ENCODE measurements at regions not wholly inside any gene's neighbourhood (a gene's known extent, or its start where the extent isn't known, plus 50 kb on each side); places are given as distances from the start of the nearest gene placed in this dataset.

DNA sequence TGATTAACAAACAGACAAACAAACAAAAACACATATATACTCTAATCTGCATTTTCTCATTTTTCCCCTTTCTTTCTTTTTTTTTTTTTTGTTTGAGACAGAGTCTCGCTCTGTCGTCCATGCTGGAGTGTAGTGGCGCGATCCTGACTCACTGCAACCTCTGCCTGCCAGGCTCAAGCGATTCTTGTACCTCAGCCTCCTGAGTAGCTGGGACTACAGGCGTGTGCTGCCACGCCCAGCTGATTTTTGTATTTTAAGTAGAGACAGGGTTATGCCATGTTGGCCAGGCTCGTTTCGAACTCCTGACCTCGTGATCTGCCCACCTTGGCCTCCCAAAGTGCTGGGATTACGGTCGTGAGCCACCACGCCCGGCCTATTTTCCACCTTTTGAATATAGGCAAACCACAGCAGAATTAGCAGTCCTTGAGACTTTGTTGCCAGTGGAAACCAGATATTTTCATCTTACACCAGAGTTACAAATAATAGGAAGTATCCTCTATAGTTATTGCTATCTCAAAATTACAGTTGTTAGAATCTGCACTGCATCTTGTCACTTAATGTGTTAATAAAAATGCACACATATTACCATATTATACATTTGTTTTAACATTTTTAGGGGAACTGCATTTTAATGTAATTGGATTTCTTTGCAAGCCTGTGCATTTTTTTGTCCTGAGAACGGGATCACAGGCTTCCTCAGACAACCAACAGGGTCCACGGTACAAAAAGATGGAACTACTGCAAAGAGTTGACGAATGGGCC lies 208.2 kb upstream of the ZNF217 start:
- no peak for ATAC-seq
- Mint-ChIP-seq H3K27ac (no peak overlapping the region), H3K4me3 (no peak overlapping the region), H3K36me3 (ENCODE audit: low read depth) (no peaks in the 10 kb centered on the region), H3K9me3 (no peaks in the 10 kb centered on the region), H3K4me1 (ENCODE audit: low read depth) (no peaks in the 10 kb centered on the region), H3K27me3 (no peaks in the 10 kb centered on the region)
- ChIA-PET CTCF (no interaction called here), POLR2A (no interaction called here)
- DNase-seq, result no peak
- intact Hi-C loops (cut with micrococcal nuclease), result no loop called here
- TF ChIP-seq CTCF (IDR thresholded peaks at IDR 0.05), result no peak

- ATAC-seq, result no peak
- DNase-seq, result no peak
- no peak overlapping the region for H3K27ac Mint-ChIP-seq
- no peaks in the 10 kb centered on the region for H3K36me3 Mint-ChIP-seq (ENCODE audit: low read depth)
- H3K27me3 Mint-ChIP-seq, result no peaks in the 10 kb centered on the region
- POLR2A ChIA-PET, result no interaction called here
- H3K9me3 Mint-ChIP-seq, result no peaks in the 10 kb centered on the region
- no peaks in the 10 kb centered on the region for H3K4me1 Mint-ChIP-seq (ENCODE audit: low read depth)
- intact Hi-C loops (cut with micrococcal nuclease), result no loop called here
- CTCF ChIA-PET, result no interaction called here
- no peak overlapping the region for H3K4me3 Mint-ChIP-seq
- no peak for TF ChIP-seq CTCF (IDR thresholded peaks at IDR 0.05)
Measured at GRCh38 chr20:53800883-53801604, 207.4 kb upstream of the ZNF217 start.

DNA sequence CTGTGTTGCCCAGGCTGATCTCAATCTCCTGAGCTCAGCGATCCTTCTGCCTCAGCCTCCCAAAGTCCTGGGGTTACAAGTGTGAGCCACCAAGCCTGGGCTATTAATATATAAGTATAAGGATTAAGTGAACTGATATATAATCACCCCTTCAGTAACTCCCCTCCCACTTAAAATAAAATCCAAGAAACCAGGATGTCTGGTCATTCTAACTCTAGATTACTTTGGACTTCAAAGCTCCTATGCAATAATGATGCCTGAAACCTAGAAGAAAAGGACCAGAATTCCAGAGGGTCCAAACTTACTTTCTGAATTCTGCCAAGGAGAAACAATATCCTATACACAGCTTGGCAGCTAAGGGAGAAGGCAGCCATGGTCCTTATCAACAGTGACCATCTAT lies 206.8 kb upstream of the ZNF217 start:
- CTCF ChIA-PET, result no interaction called here
- Mint-ChIP-seq H3K27me3 (no peaks in the 10 kb centered on the region), H3K9me3 (no peaks in the 10 kb centered on the region), H3K4me1 (ENCODE audit: low read depth) (no peaks in the 10 kb centered on the region), H3K36me3 (ENCODE audit: low read depth) (no peaks in the 10 kb centered on the region), H3K4me3 (no peak overlapping the region), H3K27ac (no peak overlapping the region)
- DNase-seq, result no peak
- no peak for ATAC-seq
- intact Hi-C loops (cut with micrococcal nuclease), result no loop called here
- TF ChIP-seq CTCF (IDR thresholded peaks at IDR 0.05), result no peak
- POLR2A ChIA-PET, result no interaction called here

GRCh38 chr20:53797085-53797484 lies 203.4 kb upstream of the ZNF217 start:
- intact Hi-C loops (cut with micrococcal nuclease), result no loop called here
- ChIA-PET POLR2A (no interaction called here), CTCF (no interaction called here)
- Mint-ChIP-seq H3K4me1 (ENCODE audit: low read depth) (no peaks in the 10 kb centered on the region), H3K27me3 (no peaks in the 10 kb centered on the region), H3K9me3 (no peaks in the 10 kb centered on the region), H3K4me3 (no peak overlapping the region), H3K36me3 (ENCODE audit: low read depth) (no peaks in the 10 kb centered on the region), H3K27ac (no peak overlapping the region)
- ATAC-seq, result no peak
- no peak for DNase-seq
- TF ChIP-seq CTCF (IDR thresholded peaks at IDR 0.05), result no peak

GRCh38 chr20:53795170-53795569 lies 201.5 kb upstream of the ZNF217 start:
- no peak for DNase-seq
- H3K4me3 Mint-ChIP-seq, result no peak overlapping the region
- no peak overlapping the region for H3K27ac Mint-ChIP-seq
- intact Hi-C loops (cut with micrococcal nuclease), result no loop called here
- TF ChIP-seq CTCF (IDR thresholded peaks at IDR 0.05), result no peak
- H3K9me3 Mint-ChIP-seq, result no peaks in the 10 kb centered on the region
- H3K27me3 Mint-ChIP-seq, result no peaks in the 10 kb centered on the region
- H3K36me3 Mint-ChIP-seq (ENCODE audit: low read depth), result no peaks in the 10 kb centered on the region
- POLR2A ChIA-PET, result no interaction called here
- CTCF ChIA-PET, result no interaction called here
- peaks cover 8% of the 10 kb centered on the region for H3K4me1 Mint-ChIP-seq (ENCODE audit: low read depth)
- ATAC-seq, result no peak

Data from activated CD8-positive, alpha-beta T cell treated with anti-CD3 and anti-CD28 coated beads for 36 hours (primary cell).